ENCODE measurements at regions not wholly inside any gene's neighbourhood (a gene's known extent, or its start where the extent isn't known, plus 50 kb on each side); places are given as distances from the start of the nearest gene placed in this dataset.

DNA sequence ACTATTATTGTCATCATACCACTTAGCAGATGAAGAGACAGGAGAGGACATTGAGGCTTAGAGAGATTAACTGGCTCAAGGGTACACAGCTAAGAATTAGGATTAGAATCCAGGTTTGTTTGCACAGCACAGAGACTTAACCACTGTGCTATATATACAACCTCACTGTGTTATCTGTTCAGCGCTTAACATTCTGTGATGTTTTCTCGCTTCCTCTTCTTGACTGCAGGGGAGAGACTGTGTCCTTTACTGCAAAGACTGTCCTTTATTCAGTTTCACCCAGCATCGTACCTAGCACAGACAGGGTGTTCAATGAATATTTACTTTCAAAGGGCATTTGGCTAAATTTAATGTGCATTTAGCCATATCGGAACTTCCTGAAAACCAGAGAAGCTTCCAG, 54.9 kb upstream of the PCDH8 start:
- H3K27me3 ChIP-seq (ENCODE audit: insufficient read depth): peaks cover 9% of the 10 kb centered on the region; the same call in 1 of the 2 replicates
- H3K36me3 ChIP-seq (replicated peaks in 1 of 2; ENCODE audit: control insufficient read depth in 1 of 2, insufficient read depth in 2 of 2, low read length in 1 of 2): no peaks in the 10 kb centered on the region
- ChIA-PET POLR2A (no interaction called here), CTCF (interaction anchor here (0.8 to 2.7 kb wide), 2 partner anchors 65 to 248 kb away, joined by 4 to 11 read pairs; no protein-coding TSS in a partner anchor)
- 38% methylated on average over 4 of the region's 4 CpGs for WGBS (ENCODE audit: low lambda C conversion rate)
- no peaks in the 10 kb centered on the region for H4K20me1 ChIP-seq (ENCODE audit: insufficient read depth)
- no peak overlapping the region for H3K27ac ChIP-seq (ENCODE audit: low read depth in 2 of 2, low read length in 1 of 2)
- no peak overlapping the region for H2AFZ ChIP-seq (ENCODE audit: low read depth)
- TF ChIP-seq EP300 (IDR thresholded peaks at IDR 0.05; ENCODE audit: borderline replicate concordance in 1 of 2, low read depth in 1 of 2, low read length in 1 of 2) (no peak), FOSL2 (IDR thresholded peaks at IDR 0.05; ENCODE audit: borderline replicate concordance, low read depth) (no peak), CHD2 (IDR thresholded peaks at IDR 0.05; ENCODE audit: low read length, partially characterized antibody) (no peak), SIN3A (IDR thresholded peaks at IDR 0.05; ENCODE audit: borderline replicate concordance, low read depth, low read length) (no peak), NFIC (IDR thresholded peaks at IDR 0.05; ENCODE audit: borderline replicate concordance) (no peak)
- no peak for DNase-seq
- no peaks in the 10 kb centered on the region for H3K9me2 ChIP-seq
- H3K9ac ChIP-seq: no peak overlapping the region
- H3K79me2 ChIP-seq (ENCODE audit: insufficient read depth): no peaks in the 10 kb centered on the region
- no peak overlapping the region for H3K4me2 ChIP-seq
- H3F3A ChIP-seq (replicated peaks; ENCODE audit: insufficient read depth): no peaks in the 10 kb centered on the region
- no peaks in the 10 kb centered on the region for H3K4me1 ChIP-seq (ENCODE audit: control insufficient read depth in 1 of 2, insufficient read depth in 2 of 2, low read depth in 1 of 2, low read length in 1 of 2)
- H3K9me3 ChIP-seq: no peaks in the 10 kb centered on the region
- H3K4me3 ChIP-seq (ENCODE audit: low read depth in 2 of 2, low read length in 1 of 2): no peak overlapping the region

DNA sequence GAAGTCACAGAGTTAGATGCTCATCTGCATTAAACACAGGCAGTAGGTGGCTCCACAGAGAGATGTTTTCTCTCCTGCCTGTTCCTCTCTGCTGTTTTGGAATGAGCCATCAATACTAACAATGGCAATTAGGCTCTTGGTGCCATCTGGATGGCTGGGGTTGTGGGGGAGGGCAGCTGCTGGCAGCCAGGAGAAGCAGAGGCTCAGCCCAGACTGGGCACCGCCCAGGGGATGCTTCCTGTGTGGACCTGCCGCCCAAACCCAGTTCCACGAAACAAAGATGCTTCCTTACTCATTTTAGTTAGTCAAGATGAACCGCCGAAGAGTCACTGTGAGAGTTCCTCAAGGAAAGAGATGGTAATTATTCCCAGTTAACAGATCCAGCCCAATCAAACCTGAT, 50.8 kb upstream of the PCDH8 start:
- no peak overlapping the region for H3K27ac ChIP-seq (ENCODE audit: low read depth in 2 of 2, low read length in 1 of 2)
- DNase-seq: no peak
- ChIA-PET CTCF (interaction anchor here (1.0 kb wide), 2 partner anchors 253 to 262 kb away, joined by 3 read pairs; no protein-coding TSS in a partner anchor), POLR2A (no interaction called here)
- no peaks in the 10 kb centered on the region for H3K79me2 ChIP-seq (ENCODE audit: insufficient read depth)
- no peaks in the 10 kb centered on the region for H3K4me1 ChIP-seq (ENCODE audit: control insufficient read depth in 1 of 2, insufficient read depth in 2 of 2, low read depth in 1 of 2, low read length in 1 of 2)
- WGBS (ENCODE audit: low lambda C conversion rate): 80% methylated on average over 5 of the region's 5 CpGs
- no peaks in the 10 kb centered on the region for H4K20me1 ChIP-seq (ENCODE audit: insufficient read depth)
- no peaks in the 10 kb centered on the region for H3K9me2 ChIP-seq
- H3K4me2 ChIP-seq: no peak overlapping the region
- no peaks in the 10 kb centered on the region for H3K27me3 ChIP-seq (ENCODE audit: insufficient read depth)
- no peak overlapping the region for H3K4me3 ChIP-seq (ENCODE audit: low read depth in 2 of 2, low read length in 1 of 2)
- H3K9me3 ChIP-seq: no peaks in the 10 kb centered on the region
- H3K36me3 ChIP-seq (replicated peaks in 1 of 2; ENCODE audit: control insufficient read depth in 1 of 2, insufficient read depth in 2 of 2, low read length in 1 of 2): no peaks in the 10 kb centered on the region
- H3K9ac ChIP-seq: no peak overlapping the region
- H2AFZ ChIP-seq (ENCODE audit: low read depth): no peak overlapping the region
- no peaks in the 10 kb centered on the region for H3F3A ChIP-seq (replicated peaks; ENCODE audit: insufficient read depth)
- TF ChIP-seq ZBTB33 (IDR thresholded peaks at IDR 0.05; ENCODE audit: borderline replicate concordance, low read depth) (no peak), NFIC (IDR thresholded peaks at IDR 0.05; ENCODE audit: borderline replicate concordance) (no peak), FOXM1 (IDR thresholded peaks at IDR 0.05; ENCODE audit: low read depth) (no peak), RXRA (IDR thresholded peaks at IDR 0.05; ENCODE audit: borderline replicate concordance, low read depth) (no peak), SIN3A (IDR thresholded peaks at IDR 0.05; ENCODE audit: borderline replicate concordance, low read depth, low read length) (no peak), USF1 (IDR thresholded peaks at IDR 0.05; ENCODE audit: borderline replicate concordance, low read depth) (no peak), RFX5 (IDR thresholded peaks at IDR 0.05; ENCODE audit: low read length) (no peak), TEAD4 (IDR thresholded peaks at IDR 0.05; ENCODE audit: borderline replicate concordance, insufficient read depth) (no peak), MAX (IDR thresholded peaks at IDR 0.05; ENCODE audit: low read depth) (no peak), GATA2 (CRISPR knock-in tag; IDR thresholded peaks at IDR 0.05) (no peak), YY1 (IDR thresholded peaks at IDR 0.05; ENCODE audit: low read depth) (no peak), REST (IDR thresholded peaks at IDR 0.05; ENCODE audit: low read depth, low read length) (no peak), PBX3 (IDR thresholded peaks at IDR 0.05) (no peak), TCF12 (IDR thresholded peaks at IDR 0.05) (no peak), RCOR1 (IDR thresholded peaks at IDR 0.05; ENCODE audit: low read length) (no peak)
- TF ChIP-seq, protein P1, sequence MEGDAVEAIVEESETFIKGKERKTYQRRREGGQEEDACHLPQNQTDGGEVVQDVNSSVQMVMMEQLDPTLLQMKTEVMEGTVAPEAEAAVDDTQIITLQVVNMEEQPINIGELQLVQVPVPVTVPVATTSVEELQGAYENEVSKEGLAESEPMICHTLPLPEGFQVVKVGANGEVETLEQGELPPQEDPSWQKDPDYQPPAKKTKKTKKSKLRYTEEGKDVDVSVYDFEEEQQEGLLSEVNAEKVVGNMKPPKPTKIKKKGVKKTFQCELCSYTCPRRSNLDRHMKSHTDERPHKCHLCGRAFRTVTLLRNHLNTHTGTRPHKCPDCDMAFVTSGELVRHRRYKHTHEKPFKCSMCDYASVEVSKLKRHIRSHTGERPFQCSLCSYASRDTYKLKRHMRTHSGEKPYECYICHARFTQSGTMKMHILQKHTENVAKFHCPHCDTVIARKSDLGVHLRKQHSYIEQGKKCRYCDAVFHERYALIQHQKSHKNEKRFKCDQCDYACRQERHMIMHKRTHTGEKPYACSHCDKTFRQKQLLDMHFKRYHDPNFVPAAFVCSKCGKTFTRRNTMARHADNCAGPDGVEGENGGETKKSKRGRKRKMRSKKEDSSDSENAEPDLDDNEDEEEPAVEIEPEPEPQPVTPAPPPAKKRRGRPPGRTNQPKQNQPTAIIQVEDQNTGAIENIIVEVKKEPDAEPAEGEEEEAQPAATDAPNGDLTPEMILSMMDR (IDR thresholded peaks at IDR 0.05): no peak
